H1 (cell line): ENCODE measurements at regions not wholly inside any gene's neighbourhood (a gene's known extent, or its start where the extent isn't known, plus 50 kb on each side); places are given as distances from the start of the nearest gene placed in this dataset.

Experiments
- CTCF ChIA-PET: fragments of 300-600 bp; sonication (Branson Sonifier 250); formaldehyde crosslinking; loops from one replicate; lab custom pipeline; 2021; ENCODE audit not compliant: partially characterized antibody; lab: Charles Lee
- POLR2A ChIA-PET: fragments of 300-600 bp; sonication (Branson Sonifier 250); formaldehyde crosslinking; loops from one replicate; lab custom pipeline; 2021; ENCODE audit warnings: inconsistent platforms; ENCODE audit not compliant: partially characterized antibody; lab: Charles Lee
- DNase-seq, 2 experiments: peaks; one replicate each; pipeline versions ENCODE4 v3.0.0 to v3.0.0-alpha.2; 2010 to 2022; ENCODE audit warnings: low spot score in 2 of 2, low read depth in 1 of 2, mixed read lengths in 1 of 2
- FAIRE-seq: peaks from 2 replicates; lab custom pipeline; 2011; peaks lifted over from hg19 to GRCh38; lab: Jason Lieb, UNC
- H2AFZ ChIP-seq: 2 replicates; pipeline ENCODE4 v1.8.1; 2012; ENCODE audit warnings: low read length, inconsistent platforms
- H2AK5ac ChIP-seq: 2 replicates; pipeline ENCODE4 v1.6.1; 2013; ENCODE audit warnings: low read depth, low read length
- H2BK120ac ChIP-seq: replicated peaks from 2 replicates; pipeline ENCODE3; 2013; ENCODE audit warnings: low read depth, low read length, inconsistent platforms
- H2BK12ac ChIP-seq: 2 replicates; pipeline ENCODE4 v1.6.1; 2013; ENCODE audit warnings: low read depth, low read length
- H2BK15ac ChIP-seq: 2 replicates; pipeline ENCODE4 v1.6.1; 2013; ENCODE audit warnings: low read length
- H2BK20ac ChIP-seq: 2 replicates; pipeline ENCODE4 v1.6.1; 2013; ENCODE audit warnings: low read length
- H2BK5ac ChIP-seq: 2 replicates; pipeline ENCODE4 v1.6.1; 2013; ENCODE audit warnings: low read depth, low read length
- H3K14ac ChIP-seq: 2 replicates; pipeline ENCODE4 v1.6.1; 2013; ENCODE audit warnings: inconsistent platforms; ENCODE audit not compliant: insufficient read length
- H3K18ac ChIP-seq: 2 replicates; pipeline ENCODE4 v1.6.1; 2013; ENCODE audit warnings: low read length; ENCODE audit errors: extremely low read depth
- H3K23ac ChIP-seq: 2 replicates; pipeline ENCODE4 v1.6.1; 2013; ENCODE audit warnings: inconsistent platforms; ENCODE audit not compliant: insufficient read length
- H3K23me2 ChIP-seq: 2 replicates; pipeline ENCODE4 v1.6.1; 2013; ENCODE audit warnings: low read depth, low read length
- H3K27ac ChIP-seq: 2 replicates; pipeline ENCODE4 v1.6.1; 2011; ENCODE audit warnings: low read depth, low read length, inconsistent platforms
- H3K27me3 ChIP-seq, 4 experiments: replicated peaks in 1 of 4; 1 replicate in 1 of 4; 2 replicates in 3 of 4; pipeline versions ENCODE4 v1.6.1 to v1.8.1; 2011 to 2013; ENCODE audit warnings: low read length in 3 of 4, mild to moderate bottlenecking in 3 of 4, inconsistent platforms in 2 of 4, mixed read lengths in 2 of 4, moderate library complexity in 1 of 4; ENCODE audit not compliant: control insufficient read depth in 3 of 4, insufficient read depth in 3 of 4; ENCODE audit errors: extremely low read depth in 1 of 4
- H3K36me3 ChIP-seq, 4 experiments: 2 replicates each; pipeline versions ENCODE4 v1.6.1 to v1.8.1; 2011 to 2013; ENCODE audit warnings: mild to moderate bottlenecking in 4 of 4, low read length in 3 of 4, moderate library complexity in 2 of 4, control low read depth in 1 of 4, inconsistent platforms in 1 of 4; ENCODE audit not compliant: insufficient read depth in 4 of 4, control insufficient read depth in 2 of 4
- H3K4ac ChIP-seq: replicated peaks from 2 replicates; pipeline ENCODE3; 2013; ENCODE audit warnings: low read length, low read depth, mixed read lengths, inconsistent platforms; ENCODE audit not compliant: insufficient read length
- H3K4me1 ChIP-seq, 4 experiments: replicated peaks in 1 of 4; 1 replicate in 1 of 4; 2 replicates in 3 of 4; pipeline versions ENCODE4 v1.6.1 to v1.8.1; 2011 to 2013; ENCODE audit warnings: low read length in 3 of 4, inconsistent platforms in 2 of 4, mixed read lengths in 1 of 4; ENCODE audit not compliant: insufficient read depth in 4 of 4, control insufficient read depth in 3 of 4
- H3K4me2 ChIP-seq, 2 experiments: 2 replicates each; pipeline versions ENCODE4 v1.6.1 to v1.8.1; 2011 to 2013; ENCODE audit warnings: low read depth in 2 of 2, low read length in 2 of 2, control low read depth in 1 of 2, inconsistent platforms in 1 of 2, mild to moderate bottlenecking in 1 of 2; ENCODE audit not compliant: insufficient read depth in 1 of 2
- H3K4me3 ChIP-seq, 4 experiments: fragments of 200-600, 300-600 bp in 1 of 4; sonication (generic), shearing (Covaris generic), sonication (Bioruptor Twin) in 1 of 4; 2 replicates each; pipeline versions ENCODE4 v1.5.1 to v1.8.1; 2011 to 2016; ENCODE audit warnings: low read length in 4 of 4, low read depth in 3 of 4, control low read depth in 2 of 4, inconsistent platforms in 2 of 4, mild to moderate bottlenecking in 2 of 4, mixed read lengths in 1 of 4, moderate library complexity in 1 of 4; ENCODE audit not compliant: insufficient read depth in 2 of 4; ENCODE audit errors: extremely low read depth in 1 of 4
- H3K56ac ChIP-seq: replicated peaks from 2 replicates; pipeline ENCODE3; 2013; ENCODE audit warnings: low read depth, mild to moderate bottlenecking, mixed read lengths, low read length, inconsistent platforms; ENCODE audit not compliant: insufficient read length
- H3K79me1 ChIP-seq: 2 replicates; pipeline ENCODE4 v1.6.1; 2013; ENCODE audit warnings: low read depth, low read length, control low read depth
- H3K79me2 ChIP-seq, 2 experiments: 2 replicates each; pipeline versions ENCODE4 v1.6.1 to v1.8.1; 2012 to 2013; ENCODE audit warnings: low read length in 2 of 2, mild to moderate bottlenecking in 2 of 2, inconsistent platforms in 1 of 2; ENCODE audit not compliant: insufficient read depth in 2 of 2, control insufficient read depth in 1 of 2
- H3K9ac ChIP-seq, 4 experiments: replicated peaks in 1 of 4; 1 replicate in 1 of 4; 2 replicates in 3 of 4; pipeline versions ENCODE4 v1.6.1 to v1.8.1; 2011 to 2013; ENCODE audit warnings: low read depth in 3 of 4, low read length in 3 of 4, control low read depth in 2 of 4, mild to moderate bottlenecking in 2 of 4, moderate library complexity in 2 of 4, inconsistent platforms in 1 of 4; ENCODE audit errors: extremely low read depth in 1 of 4
- H3K9me3 ChIP-seq, 2 experiments: 2 replicates each; pipeline versions ENCODE4 v1.6.1 to v1.8.1; 2012 to 2013; ENCODE audit warnings: mild to moderate bottlenecking in 2 of 2, moderate library complexity in 2 of 2, control low read depth in 1 of 2, inconsistent platforms in 1 of 2, low read depth in 1 of 2, low read length in 1 of 2, mixed read lengths in 1 of 2; ENCODE audit not compliant: insufficient read depth in 2 of 2
- H4K20me1 ChIP-seq, 2 experiments: replicated peaks in 1 of 2; 2 replicates each; pipeline versions ENCODE3 to v1.8.1; 2011 to 2013; ENCODE audit warnings: inconsistent platforms in 2 of 2, low read length in 2 of 2, mild to moderate bottlenecking in 1 of 2; ENCODE audit not compliant: insufficient read depth in 2 of 2, control insufficient read depth in 1 of 2
- H4K5ac ChIP-seq: 2 replicates; pipeline ENCODE4 v1.6.1; 2013; ENCODE audit warnings: low read length, low read depth, mixed read lengths, inconsistent platforms; ENCODE audit not compliant: insufficient read length
- H4K8ac ChIP-seq: 2 replicates; pipeline ENCODE4 v1.8.0; 2013; ENCODE audit warnings: mild to moderate bottlenecking, moderate library complexity, low read length, inconsistent platforms; ENCODE audit not compliant: insufficient read depth; ENCODE audit errors: extremely low read depth
- H4K91ac ChIP-seq: replicated peaks from 2 replicates; pipeline ENCODE3; 2013; ENCODE audit warnings: low read length, mixed read lengths, inconsistent platforms; ENCODE audit not compliant: insufficient read length
- BRCA1 ChIP-seq: IDR thresholded peaks from 2 replicates; pipeline ENCODE4 v1.6.1; 2012; ENCODE audit warnings: low read depth, low read length, improper control_type of control experiment
- CHD1 ChIP-seq: IDR thresholded peaks from 2 replicates; pipeline ENCODE4 v1.6.1; 2012; ENCODE audit warnings: low read depth, low read length, improper control_type of control experiment
- CHD2 ChIP-seq: IDR thresholded peaks from 2 replicates; pipeline ENCODE4 v1.6.1; 2012; ENCODE audit warnings: low read length, improper control_type of control experiment
- CREB1 ChIP-seq: IDR thresholded peaks from 2 replicates; pipeline ENCODE4 v1.6.1; 2012; ENCODE audit warnings: inconsistent platforms
- E2F6 ChIP-seq: IDR thresholded peaks from 2 replicates; pipeline ENCODE4 v1.6.1; 2012; ENCODE audit warnings: inconsistent platforms
- GABPA ChIP-seq: IDR thresholded peaks from 2 replicates; pipeline ENCODE4 v1.6.1; 2011; ENCODE audit warnings: mild to moderate bottlenecking, low read length, moderate library complexity, borderline replicate concordance; ENCODE audit not compliant: insufficient read depth
- HDAC2 ChIP-seq, 2 experiments: fragments of 300-600 bp in 1 of 2; sonication (generic) in 1 of 2; IDR thresholded peaks; 2 replicates each; pipeline ENCODE4 v1.6.1; 2011 to 2012; ENCODE audit warnings: low read depth in 2 of 2, low read length in 2 of 2, mild to moderate bottlenecking in 2 of 2, moderate library complexity in 2 of 2, borderline replicate concordance in 1 of 2, inconsistent platforms in 1 of 2
- JUND ChIP-seq: IDR thresholded peaks from 2 replicates; pipeline ENCODE4 v1.6.1; 2011; ENCODE audit warnings: mild to moderate bottlenecking, improper control_type of control experiment, low read length
- KDM4A ChIP-seq: IDR thresholded peaks from one replicate; pipeline ENCODE4 v1.7.1; 2012; ENCODE audit warnings: low read depth, mild to moderate bottlenecking, moderate library complexity, low read length, inconsistent platforms; ENCODE audit not compliant: severe bottlenecking
- KDM5A ChIP-seq: fragments of 200-600 bp; IDR thresholded peaks from 2 replicates; pipeline ENCODE4 v1.7.1; 2012; ENCODE audit warnings: mild to moderate bottlenecking, low read length, inconsistent platforms, mixed read lengths
- POLR2AphosphoS5 ChIP-seq: IDR thresholded peaks from 2 replicates; pipeline ENCODE4 v1.6.1; 2011; ENCODE audit warnings: low read depth, low read length
- SIRT6 ChIP-seq: IDR thresholded peaks from one replicate; pipeline ENCODE4 v1.7.1; 2012; ENCODE audit warnings: low read length, inconsistent platforms
- WGBS, 2 experiments: shearing (Covaris generic) in 1 of 2; methylation state at CpG; one replicate each; pipeline versions ENCODE4 v1.1.6 to v1.1.7; 2013 to 2015; ENCODE audit warnings: low lambda C conversion rate in 2 of 2, mixed read lengths in 2 of 2, inconsistent platforms in 1 of 2, low coverage in 1 of 2, missing lambda C conversion rate in 1 of 2; ENCODE audit not compliant: insufficient replicate concordance in 2 of 2, insufficient coverage in 1 of 2, insufficient read length in 1 of 2; ENCODE audit errors: extremely low coverage in 1 of 2, missing lambda C conversion rate in 1 of 2; 5-methylcytosine and 5-hydroxymethylcytosine counted together

- Histone ChIP-seq H3K9ac (no peak overlapping the region), H3K4ac (no peak overlapping the region), H3K4me3 (no peak overlapping the region), H2AFZ (0 out of 2 replicates have a peak overlapping the region, but pooled peaks have one; percentile 31), H3K23ac (no peak overlapping the region), H3K56ac (no peak overlapping the region), H2BK20ac (no peak overlapping the region), H2AK5ac (no peak overlapping the region), H3K79me1 (no peaks in the 10 kb centered on the region), H3K4me1 (no peaks in the 10 kb centered on the region), H3K36me3 (no peaks in the 10 kb centered on the region), H3K27ac (no peak overlapping the region), H4K5ac (no peak overlapping the region), H3K14ac (no peak overlapping the region), H3K79me2 (no peaks in the 10 kb centered on the region), H3K9me3 (no peaks in the 10 kb centered on the region), H2BK12ac (no peak overlapping the region), H4K91ac (no peak overlapping the region), H3K27me3 (no peaks in the 10 kb centered on the region; a peak in 1 of 7 replicates), H2BK5ac (no peak overlapping the region), H3K18ac (no peak overlapping the region), H4K20me1 (no peaks in the 10 kb centered on the region), H3K4me2 (no peak overlapping the region), H4K8ac (no peak overlapping the region; the same call in 1 of the 2 replicates), H3K23me2 (no peaks in the 10 kb centered on the region), H2BK15ac (no peak overlapping the region), H2BK120ac (no peak overlapping the region)
- WGBS, 2 experiments, result 88% methylated on average over 7 of the region's 7 CpGs; no CpG with 5 or more reads in 1 of the 2 experiments
- no peak for FAIRE-seq
- no peak for DNase-seq
- CTCF ChIA-PET, result interaction anchor here (1.1 to 1.4 kb wide), 2 partner anchors 78 to 84 kb away, joined by 3 read pairs; no protein-coding TSS in a partner anchor
- POLR2A ChIA-PET, result no interaction called here
- TF ChIP-seq E2F6 (no peak), HDAC2 (IDR thresholded peaks at IDR 0.05; ENCODE audit: borderline replicate concordance in 1 of 2, low read depth in 2 of 2, low read length in 2 of 2) (no peak), CREB1 (no peak), GABPA (no peak), JUND (no peak), BRCA1 (no peak), SIRT6 (no peak), CHD1 (no peak), POLR2AphosphoS5 (no peak), KDM5A (no peak), KDM4A (no peak), CHD2 (no peak)
These were observed 154.5 kb upstream of the ATP10A start for GRCh38 chr15:26017665-26018064.
